ENCODE measurements at regions not wholly inside any gene's neighbourhood (a gene's known extent, or its start where the extent isn't known, plus 50 kb on each side); places are given as distances from the start of the nearest gene placed in this dataset.

DNA sequence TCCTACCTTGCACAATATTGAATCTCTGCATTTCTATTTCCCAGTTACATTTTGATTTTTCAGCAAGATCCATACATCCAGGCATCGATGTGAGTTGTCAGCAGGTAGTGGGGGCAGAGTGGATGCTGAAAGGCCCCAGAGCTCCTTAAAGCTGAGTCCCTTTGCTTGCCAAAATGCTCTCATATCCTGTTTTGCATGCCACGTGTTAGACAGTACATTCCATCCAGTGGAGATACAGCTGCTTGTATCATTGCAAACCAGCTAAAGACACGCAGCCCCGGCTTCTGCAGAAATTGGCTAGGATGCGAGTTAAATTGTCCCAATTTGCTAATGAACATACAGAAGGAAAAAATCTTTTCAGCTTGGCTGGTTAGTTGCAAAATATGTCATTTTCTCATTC is 179.6 kb upstream of the MXRA5 start (continued):
- TF ChIP-seq, protein P1, sequence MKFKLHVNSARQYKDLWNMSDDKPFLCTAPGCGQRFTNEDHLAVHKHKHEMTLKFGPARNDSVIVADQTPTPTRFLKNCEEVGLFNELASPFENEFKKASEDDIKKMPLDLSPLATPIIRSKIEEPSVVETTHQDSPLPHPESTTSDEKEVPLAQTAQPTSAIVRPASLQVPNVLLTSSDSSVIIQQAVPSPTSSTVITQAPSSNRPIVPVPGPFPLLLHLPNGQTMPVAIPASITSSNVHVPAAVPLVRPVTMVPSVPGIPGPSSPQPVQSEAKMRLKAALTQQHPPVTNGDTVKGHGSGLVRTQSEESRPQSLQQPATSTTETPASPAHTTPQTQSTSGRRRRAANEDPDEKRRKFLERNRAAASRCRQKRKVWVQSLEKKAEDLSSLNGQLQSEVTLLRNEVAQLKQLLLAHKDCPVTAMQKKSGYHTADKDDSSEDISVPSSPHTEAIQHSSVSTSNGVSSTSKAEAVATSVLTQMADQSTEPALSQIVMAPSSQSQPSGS (IDR thresholded peaks at IDR 0.05; ENCODE audit: low read length): no peak
- no peak for TF ChIP-seq GABPA (IDR thresholded peaks at IDR 0.05; ENCODE audit: borderline replicate concordance, insufficient read depth, low read length)

All from H1 (cell line).